ENCODE measurements at regions not wholly inside any gene's neighbourhood (a gene's known extent, or its start where the extent isn't known, plus 50 kb on each side); places are given as distances from the start of the nearest gene placed in this dataset.

GRCh38 chr11:71109186-71109585 is 143.2 kb downstream of the SHANK2 start:
- no peak overlapping the region for H3K9ac ChIP-seq (ENCODE audit: low read length)
- no peak overlapping the region for H3K4me2 ChIP-seq (ENCODE audit: low read length)
- Mint-ChIP-seq H3K4me1 (ENCODE audit: low read depth, unreplicated experiment) (no peaks in the 10 kb centered on the region), H3K27ac (ENCODE audit: unreplicated experiment) (no peak overlapping the region), H3K27me3 (ENCODE audit: low read depth, unreplicated experiment) (peaks cover 43% of the 10 kb centered on the region), H3K9me3 (ENCODE audit: unreplicated experiment) (no peaks in the 10 kb centered on the region), H3K4me3 (ENCODE audit: unreplicated experiment) (no peak overlapping the region), H3K36me3 (ENCODE audit: low read depth, unreplicated experiment) (peaks cover 3% of the 10 kb centered on the region)
- no peaks in the 10 kb centered on the region for H3K4me1 ChIP-seq (ENCODE audit: insufficient read depth, low read length)
- H3K27me3 ChIP-seq (ENCODE audit: insufficient read depth, low read length) = no peaks in the 10 kb centered on the region
- no peaks in the 10 kb centered on the region for H3K36me3 ChIP-seq (ENCODE audit: insufficient read depth, low read length)
- no peaks in the 10 kb centered on the region for H4K20me1 ChIP-seq (ENCODE audit: insufficient read depth, low read length)
- no peak overlapping the region for H3K27ac ChIP-seq (ENCODE audit: low read depth, low read length)
- no peak overlapping the region for H3K4me3 ChIP-seq (ENCODE audit: insufficient read depth, low read depth, low read length)
- no peaks in the 10 kb centered on the region for H3K79me2 ChIP-seq (ENCODE audit: insufficient read depth, low read length)
- TF ChIP-seq CTCF (IDR thresholded peaks at IDR 0.05; ENCODE audit: insufficient read depth, low read depth, low read length) (no peak), EZH2 (IDR thresholded peaks at IDR 0.05; ENCODE audit: insufficient read depth, low read length) (no peak)
- H2AFZ ChIP-seq (ENCODE audit: low read depth, low read length) = no peak overlapping the region
- H3K9me3 ChIP-seq (ENCODE audit: insufficient read depth, low read depth, low read length) = no peaks in the 10 kb centered on the region
- FAIRE-seq (no peak), DNase-seq (ENCODE audit: low read depth) (no peak)

GRCh38 chr11:71108013-71108865 is 144.1 kb downstream of the SHANK2 start:
- TF ChIP-seq CTCF (IDR thresholded peaks at IDR 0.05; ENCODE audit: insufficient read depth, low read depth, low read length) (no peak), EZH2 (IDR thresholded peaks at IDR 0.05; ENCODE audit: insufficient read depth, low read length) (no peak)
- no peaks in the 10 kb centered on the region for H3K36me3 ChIP-seq (ENCODE audit: insufficient read depth, low read length)
- Mint-ChIP-seq H3K27me3 (ENCODE audit: low read depth, unreplicated experiment) (peaks cover 40% of the 10 kb centered on the region), H3K36me3 (ENCODE audit: low read depth, unreplicated experiment) (peaks cover 3% of the 10 kb centered on the region), H3K9me3 (ENCODE audit: unreplicated experiment) (no peaks in the 10 kb centered on the region), H3K4me1 (ENCODE audit: low read depth, unreplicated experiment) (no peaks in the 10 kb centered on the region), H3K27ac (ENCODE audit: unreplicated experiment) (no peak overlapping the region), H3K4me3 (ENCODE audit: unreplicated experiment) (no peak overlapping the region)
- no peak overlapping the region for H3K4me3 ChIP-seq (ENCODE audit: insufficient read depth, low read depth, low read length)
- H3K27ac ChIP-seq (ENCODE audit: low read depth, low read length) = no peak overlapping the region
- no peak overlapping the region for H3K4me2 ChIP-seq (ENCODE audit: low read length)
- no peaks in the 10 kb centered on the region for H3K27me3 ChIP-seq (ENCODE audit: insufficient read depth, low read length)
- H3K4me1 ChIP-seq (ENCODE audit: insufficient read depth, low read length) = no peaks in the 10 kb centered on the region
- no peak overlapping the region for H2AFZ ChIP-seq (ENCODE audit: low read depth, low read length)
- no peaks in the 10 kb centered on the region for H3K9me3 ChIP-seq (ENCODE audit: insufficient read depth, low read depth, low read length)
- H3K79me2 ChIP-seq (ENCODE audit: insufficient read depth, low read length) = no peaks in the 10 kb centered on the region
- H3K9ac ChIP-seq (ENCODE audit: low read length) = no peak overlapping the region
- no peak for FAIRE-seq
- no peaks in the 10 kb centered on the region for H4K20me1 ChIP-seq (ENCODE audit: insufficient read depth, low read length)
- DNase-seq (ENCODE audit: low read depth) = no peak

GRCh38 chr11:71106671-71107070 is 145.7 kb downstream of the SHANK2 start:
- Mint-ChIP-seq H3K9me3 (ENCODE audit: unreplicated experiment) (no peaks in the 10 kb centered on the region), H3K27me3 (ENCODE audit: low read depth, unreplicated experiment) (peaks cover 35% of the 10 kb centered on the region), H3K4me1 (ENCODE audit: low read depth, unreplicated experiment) (no peaks in the 10 kb centered on the region), H3K36me3 (ENCODE audit: low read depth, unreplicated experiment) (peaks cover 3% of the 10 kb centered on the region), H3K4me3 (ENCODE audit: unreplicated experiment) (no peak overlapping the region), H3K27ac (ENCODE audit: unreplicated experiment) (no peak overlapping the region)
- no peaks in the 10 kb centered on the region for H3K9me3 ChIP-seq (ENCODE audit: insufficient read depth, low read depth, low read length)
- H4K20me1 ChIP-seq (ENCODE audit: insufficient read depth, low read length) = no peaks in the 10 kb centered on the region
- H3K4me1 ChIP-seq (ENCODE audit: insufficient read depth, low read length) = no peaks in the 10 kb centered on the region
- H3K36me3 ChIP-seq (ENCODE audit: insufficient read depth, low read length) = no peaks in the 10 kb centered on the region
- no peak overlapping the region for H2AFZ ChIP-seq (ENCODE audit: low read depth, low read length)
- TF ChIP-seq CTCF (IDR thresholded peaks at IDR 0.05; ENCODE audit: insufficient read depth, low read depth, low read length) = no peak
- TF ChIP-seq EZH2 (IDR thresholded peaks at IDR 0.05; ENCODE audit: insufficient read depth, low read length) = no peak
- DNase-seq (ENCODE audit: low read depth) (no peak), FAIRE-seq (no peak)
- H3K79me2 ChIP-seq (ENCODE audit: insufficient read depth, low read length) = no peaks in the 10 kb centered on the region
- no peak overlapping the region for H3K4me3 ChIP-seq (ENCODE audit: insufficient read depth, low read depth, low read length)
- H3K27ac ChIP-seq (ENCODE audit: low read depth, low read length) = no peak overlapping the region
- no peak overlapping the region for H3K9ac ChIP-seq (ENCODE audit: low read length)
- H3K4me2 ChIP-seq (ENCODE audit: low read length) = no peak overlapping the region
- H3K27me3 ChIP-seq (ENCODE audit: insufficient read depth, low read length) = no peaks in the 10 kb centered on the region
